Fibroblast of mammary gland (primary cell): ENCODE measurements at regions not wholly inside any gene's neighbourhood (a gene's known extent, or its start where the extent isn't known, plus 50 kb on each side); places are given as distances from the start of the nearest gene placed in this dataset.

Experiments
- DNase-seq: peaks from one replicate; pipeline ENCODE4 v3.0.0-alpha.2; 2010; ENCODE audit warnings: low read depth
- H3K4me3 ChIP-seq: 2 replicates; pipeline ENCODE4 v1.5.1; 2011; ENCODE audit warnings: low read depth, mild to moderate bottlenecking, low read length, moderate library complexity; ENCODE audit not compliant: control insufficient read depth
- TF ChIP-seq, protein P1 (sequence below): conservative IDR thresholded peaks from 2 replicates; pipeline ENCODE4 v1.5.1; 2011; ENCODE audit warnings: low read depth, low read length, inconsistent platforms; ENCODE audit not compliant: control insufficient read depth, insufficient read depth

DNA sequence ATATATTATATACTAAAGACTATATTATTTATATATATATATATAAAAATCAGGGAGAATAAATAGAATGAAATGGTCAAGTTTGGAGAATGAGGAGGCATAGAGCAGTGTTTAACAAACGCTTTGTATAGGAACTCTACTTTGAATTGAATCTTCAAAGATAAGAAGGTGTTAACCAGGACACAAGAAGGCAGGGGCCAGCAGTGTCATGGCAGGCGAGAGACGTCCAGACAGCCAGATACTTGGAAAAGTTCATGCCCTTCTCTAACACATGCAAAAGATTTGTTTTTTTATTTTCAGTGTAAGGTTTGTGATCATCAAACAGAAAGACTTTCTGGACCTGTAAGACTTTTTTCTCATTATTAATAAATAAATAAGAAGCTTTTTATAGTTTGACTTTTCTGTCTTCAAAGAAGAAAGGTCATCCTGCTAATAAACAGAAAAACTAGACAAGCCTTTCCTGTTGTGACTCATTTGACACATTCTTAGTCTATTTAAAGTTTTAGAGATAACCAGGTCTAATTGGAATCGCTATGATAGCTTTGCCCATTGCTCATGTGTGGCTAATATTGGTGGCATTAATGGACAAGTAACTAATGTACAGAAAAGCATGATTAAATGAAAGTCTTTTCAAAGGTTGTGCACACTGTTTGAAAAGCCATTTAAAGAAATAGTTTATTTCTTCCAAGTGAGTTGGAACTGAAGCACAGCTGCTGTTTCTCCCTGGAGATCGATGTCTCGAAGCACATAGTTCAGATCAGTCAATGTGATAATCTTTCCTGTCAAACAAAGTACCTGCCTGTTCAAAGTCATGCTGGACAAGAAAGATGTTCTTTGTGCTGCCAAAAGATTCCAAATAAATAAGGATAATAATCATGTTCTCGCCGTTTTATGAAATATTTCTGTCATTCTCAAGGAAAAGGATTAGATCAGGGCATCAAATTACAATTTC is 420.4 kb upstream of the OPRM1 start:
- no peak for DNase-seq

DNA sequence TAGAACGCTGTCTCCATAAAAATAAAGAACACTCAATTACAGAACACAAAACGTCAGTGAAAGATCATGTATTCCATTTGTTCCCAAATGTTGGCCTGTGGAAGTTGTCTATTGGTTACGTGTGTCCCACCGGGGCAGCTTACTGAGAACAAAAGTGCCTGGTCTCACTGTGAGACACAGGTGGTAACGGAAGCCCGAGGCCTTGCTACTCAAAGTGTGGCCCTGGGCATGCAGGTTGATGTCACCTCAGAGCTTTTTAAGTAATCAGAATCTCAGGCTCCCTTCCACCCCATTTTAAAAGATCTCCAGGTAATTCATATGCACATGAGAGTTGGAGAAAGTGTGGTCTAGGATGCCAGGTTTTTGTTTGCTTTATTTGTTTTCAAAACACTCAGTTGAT is 422.5 kb upstream of the OPRM1 start:
- H3K4me3 ChIP-seq, result no peak overlapping the region
- TF ChIP-seq, protein P1, sequence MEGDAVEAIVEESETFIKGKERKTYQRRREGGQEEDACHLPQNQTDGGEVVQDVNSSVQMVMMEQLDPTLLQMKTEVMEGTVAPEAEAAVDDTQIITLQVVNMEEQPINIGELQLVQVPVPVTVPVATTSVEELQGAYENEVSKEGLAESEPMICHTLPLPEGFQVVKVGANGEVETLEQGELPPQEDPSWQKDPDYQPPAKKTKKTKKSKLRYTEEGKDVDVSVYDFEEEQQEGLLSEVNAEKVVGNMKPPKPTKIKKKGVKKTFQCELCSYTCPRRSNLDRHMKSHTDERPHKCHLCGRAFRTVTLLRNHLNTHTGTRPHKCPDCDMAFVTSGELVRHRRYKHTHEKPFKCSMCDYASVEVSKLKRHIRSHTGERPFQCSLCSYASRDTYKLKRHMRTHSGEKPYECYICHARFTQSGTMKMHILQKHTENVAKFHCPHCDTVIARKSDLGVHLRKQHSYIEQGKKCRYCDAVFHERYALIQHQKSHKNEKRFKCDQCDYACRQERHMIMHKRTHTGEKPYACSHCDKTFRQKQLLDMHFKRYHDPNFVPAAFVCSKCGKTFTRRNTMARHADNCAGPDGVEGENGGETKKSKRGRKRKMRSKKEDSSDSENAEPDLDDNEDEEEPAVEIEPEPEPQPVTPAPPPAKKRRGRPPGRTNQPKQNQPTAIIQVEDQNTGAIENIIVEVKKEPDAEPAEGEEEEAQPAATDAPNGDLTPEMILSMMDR, result no peak
- DNase-seq, result no peak

More for the DNA sequence above, 420.4 kb upstream of the OPRM1 start:
- no peak overlapping the region for H3K4me3 ChIP-seq
- TF ChIP-seq, protein P1, result no peak

DNA sequence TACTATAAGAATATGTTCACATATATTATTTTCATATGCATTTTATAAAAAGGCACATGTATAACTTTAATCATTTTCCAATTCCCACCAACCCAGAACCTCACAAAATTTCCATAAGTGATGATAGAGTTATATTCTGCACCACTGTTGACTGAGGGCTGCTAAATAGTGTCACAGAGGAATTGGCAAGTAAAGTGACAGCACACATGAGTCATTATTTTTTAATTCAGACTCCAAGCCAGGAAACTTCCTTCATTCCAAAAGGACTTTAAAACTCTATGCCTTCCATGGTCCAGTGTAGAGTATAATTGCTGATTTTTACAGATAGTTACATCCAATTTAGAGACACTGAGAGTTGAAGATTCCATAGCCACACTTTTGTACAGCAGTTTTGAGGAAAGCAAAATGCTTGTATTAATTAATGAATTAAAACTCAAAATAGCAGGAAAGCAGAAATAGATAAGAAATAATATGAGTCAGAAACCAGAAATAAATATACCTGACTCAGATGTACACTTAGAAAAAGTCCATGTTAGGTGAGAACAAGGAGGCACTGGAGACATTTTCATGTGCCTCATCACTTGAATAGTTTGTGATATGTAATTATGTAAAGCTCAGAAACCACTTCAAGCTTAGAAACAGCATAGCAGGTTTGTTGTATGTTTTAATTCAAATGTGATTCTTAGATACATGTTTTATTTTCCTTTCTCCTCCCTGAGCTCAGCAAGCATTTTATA is 425.2 kb upstream of the OPRM1 start:
- DNase-seq, result no peak
- TF ChIP-seq, protein P1, result no peak
- H3K4me3 ChIP-seq, result no peak overlapping the region

DNA sequence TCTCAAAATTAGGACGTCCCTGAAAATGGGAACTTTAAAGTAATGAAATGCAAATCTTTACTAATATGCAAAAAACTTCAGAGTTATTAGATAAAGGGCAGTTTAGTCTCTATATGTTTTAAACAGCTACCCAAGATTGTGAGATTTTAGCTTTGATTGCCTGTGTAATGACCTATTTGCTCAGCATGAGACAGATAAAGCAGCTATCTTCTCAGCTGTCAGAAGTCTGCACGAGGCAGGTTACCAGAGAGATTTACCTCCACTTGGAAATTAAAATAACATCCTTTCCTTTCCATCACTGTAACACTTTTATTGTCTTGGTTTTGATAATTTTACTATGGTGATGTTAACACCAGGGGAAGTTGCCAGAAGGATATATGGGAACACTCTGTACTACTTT is 436.6 kb upstream of the OPRM1 start:
- H3K4me3 ChIP-seq, result no peak overlapping the region
- no peak for DNase-seq
- TF ChIP-seq, protein P1, result no peak

DNA sequence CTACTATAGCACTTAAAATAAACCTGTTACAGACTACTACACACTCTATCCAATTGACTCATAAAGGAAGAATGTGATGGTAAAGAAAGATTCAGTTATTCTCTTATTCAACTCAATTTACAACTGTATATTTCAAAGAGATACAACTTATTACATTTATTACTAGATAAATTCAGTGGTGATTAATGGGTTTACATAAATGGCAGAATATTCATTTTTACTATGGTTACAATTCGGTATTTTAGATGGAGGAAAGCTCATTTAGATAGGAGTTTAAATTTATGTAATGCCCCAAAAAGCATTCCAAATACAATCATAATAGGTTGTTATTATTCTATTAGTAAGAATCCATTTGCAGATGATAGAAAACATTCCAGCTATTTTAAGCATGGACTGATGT is 439.1 kb upstream of the OPRM1 start:
- TF ChIP-seq, protein P1, result no peak
- H3K4me3 ChIP-seq, result no peak overlapping the region
- no peak for DNase-seq

DNA sequence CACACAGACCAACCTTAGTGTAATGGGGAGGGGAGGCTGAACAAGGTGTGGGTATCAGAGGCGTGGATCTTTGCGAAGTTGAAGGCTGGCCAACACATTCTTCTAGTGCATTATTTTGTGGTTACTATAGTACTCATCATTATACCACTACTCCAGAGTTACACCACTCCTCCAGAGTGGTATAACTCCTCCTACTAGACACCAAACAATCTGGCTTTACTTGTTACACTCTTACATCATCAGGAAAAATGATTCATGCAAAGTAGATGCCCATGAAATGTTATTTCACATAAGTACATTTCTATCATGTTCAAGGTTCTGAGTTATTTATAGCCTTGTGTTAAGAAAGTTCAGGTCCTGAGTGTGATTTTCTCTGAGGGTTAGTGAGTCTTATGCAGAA is 443.1 kb upstream of the OPRM1 start:
- no peak overlapping the region for H3K4me3 ChIP-seq
- peak; percentile 38 for DNase-seq
- TF ChIP-seq, protein P1, result no peak
